ENCODE measurements at regions not wholly inside any gene's neighbourhood (a gene's known extent, or its start where the extent isn't known, plus 50 kb on each side); places are given as distances from the start of the nearest gene placed in this dataset.
"Not testable (repeated sequence)": the region's sequence is repeated elsewhere in the genome, so short reads cannot be mapped to it uniquely, and the experiment has no call there.

DNA sequence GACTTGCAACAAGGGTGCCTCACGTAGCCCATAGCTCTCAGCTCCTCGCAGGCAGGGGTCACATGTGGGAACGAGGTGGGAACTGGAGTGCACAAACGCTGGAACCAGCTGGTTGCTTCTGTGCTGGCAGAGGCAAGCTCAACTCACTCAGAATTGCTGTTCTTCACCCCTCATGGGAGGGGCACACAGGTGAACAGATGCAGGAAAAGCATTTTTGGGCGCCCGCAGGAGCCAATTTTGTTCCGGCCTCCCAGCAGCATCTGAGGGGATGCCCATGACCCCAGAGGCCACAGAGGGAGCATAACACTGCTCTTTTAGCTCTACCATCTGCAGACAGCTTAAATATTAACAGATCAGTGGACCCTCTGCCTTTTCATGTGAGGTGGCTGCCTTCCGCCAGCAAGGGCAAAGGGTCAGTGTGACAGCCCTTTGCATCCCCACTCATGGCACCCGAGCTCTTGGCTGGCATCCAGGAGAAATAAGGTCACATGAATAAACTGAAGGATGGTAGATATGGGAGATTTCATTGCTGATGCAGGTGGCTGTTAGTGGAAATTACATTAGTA is 196.2 kb downstream of the SLCO4C1 start:
- Histone ChIP-seq H3K4me3 (ENCODE audit: low read length) (no peak overlapping the region), H3K4me1 (ENCODE audit: low read length) (no peaks in the 10 kb centered on the region), H3K4me2 (ENCODE audit: low read length) (no peak overlapping the region), H3K27ac (ENCODE audit: low read length) (no peak overlapping the region), H3K9me3 (ENCODE audit: insufficient read depth, low read length) (no peaks in the 10 kb centered on the region), H4K20me1 (ENCODE audit: insufficient read depth, low read length) (no peaks in the 10 kb centered on the region), H2AFZ (ENCODE audit: low read depth, low read length) (no peak overlapping the region), H3K27me3 (ENCODE audit: low read depth, low read length) (no peaks in the 10 kb centered on the region), H3K36me3 (replicated peaks; ENCODE audit: low read depth, low read length) (no peaks in the 10 kb centered on the region), H3K9ac (ENCODE audit: low read length) (no peak overlapping the region), H3K79me2 (ENCODE audit: low read length) (no peaks in the 10 kb centered on the region)
- TF ChIP-seq CTCF (IDR thresholded peaks at IDR 0.05; ENCODE audit: low read depth, low read length) (no peak), EZH2phosphoT487 (IDR thresholded peaks at IDR 0.05; ENCODE audit: low read depth) (no peak)

- H3K9me3 ChIP-seq (ENCODE audit: insufficient read depth, low read length); H3K36me3 ChIP-seq (replicated peaks; ENCODE audit: low read depth, low read length); H3K79me2 ChIP-seq (ENCODE audit: low read length); H3K9ac ChIP-seq (ENCODE audit: low read length); H2AFZ ChIP-seq (ENCODE audit: low read depth, low read length); H3K4me1 ChIP-seq (ENCODE audit: low read length); H3K27me3 ChIP-seq (ENCODE audit: low read depth, low read length); H4K20me1 ChIP-seq (ENCODE audit: insufficient read depth, low read length); H3K27ac ChIP-seq (ENCODE audit: low read length); H3K4me3 ChIP-seq (ENCODE audit: low read length); H3K4me2 ChIP-seq (ENCODE audit: low read length): not testable (repeated sequence)
Measured at GRCh38 chr5:102099083-102099482, 197.0 kb downstream of the SLCO4C1 start.

GRCh38 chr5:102098606-102099005 is 197.5 kb downstream of the SLCO4C1 start:
- not testable (repeated sequence) for H3K27ac ChIP-seq (ENCODE audit: low read length); H2AFZ ChIP-seq (ENCODE audit: low read depth, low read length); H3K79me2 ChIP-seq (ENCODE audit: low read length); H4K20me1 ChIP-seq (ENCODE audit: insufficient read depth, low read length); H3K4me3 ChIP-seq (ENCODE audit: low read length); H3K36me3 ChIP-seq (replicated peaks; ENCODE audit: low read depth, low read length); H3K27me3 ChIP-seq (ENCODE audit: low read depth, low read length); H3K4me2 ChIP-seq (ENCODE audit: low read length); H3K4me1 ChIP-seq (ENCODE audit: low read length); H3K9ac ChIP-seq (ENCODE audit: low read length); H3K9me3 ChIP-seq (ENCODE audit: insufficient read depth, low read length)

GRCh38 chr5:102090770-102091169 is 205.3 kb downstream of the SLCO4C1 start:
- H3K4me2 ChIP-seq (ENCODE audit: low read length) = no peak overlapping the region
- no peak for TF ChIP-seq EZH2phosphoT487 (IDR thresholded peaks at IDR 0.05; ENCODE audit: low read depth)
- peak; percentile 53 for TF ChIP-seq CTCF (IDR thresholded peaks at IDR 0.05; ENCODE audit: low read depth, low read length)
- no peaks in the 10 kb centered on the region for H3K27me3 ChIP-seq (ENCODE audit: low read depth, low read length)
- H2AFZ ChIP-seq (ENCODE audit: low read depth, low read length) = no peak overlapping the region
- no peak overlapping the region for H3K9ac ChIP-seq (ENCODE audit: low read length)
- H3K9me3 ChIP-seq (ENCODE audit: insufficient read depth, low read length) = no peaks in the 10 kb centered on the region
- H4K20me1 ChIP-seq (ENCODE audit: insufficient read depth, low read length) = no peaks in the 10 kb centered on the region
- no peak overlapping the region for H3K4me3 ChIP-seq (ENCODE audit: low read length)
- no peak overlapping the region for H3K27ac ChIP-seq (ENCODE audit: low read length)
- no peaks in the 10 kb centered on the region for H3K36me3 ChIP-seq (replicated peaks; ENCODE audit: low read depth, low read length)
- no peaks in the 10 kb centered on the region for H3K79me2 ChIP-seq (ENCODE audit: low read length)
- no peaks in the 10 kb centered on the region for H3K4me1 ChIP-seq (ENCODE audit: low read length)

DNA sequence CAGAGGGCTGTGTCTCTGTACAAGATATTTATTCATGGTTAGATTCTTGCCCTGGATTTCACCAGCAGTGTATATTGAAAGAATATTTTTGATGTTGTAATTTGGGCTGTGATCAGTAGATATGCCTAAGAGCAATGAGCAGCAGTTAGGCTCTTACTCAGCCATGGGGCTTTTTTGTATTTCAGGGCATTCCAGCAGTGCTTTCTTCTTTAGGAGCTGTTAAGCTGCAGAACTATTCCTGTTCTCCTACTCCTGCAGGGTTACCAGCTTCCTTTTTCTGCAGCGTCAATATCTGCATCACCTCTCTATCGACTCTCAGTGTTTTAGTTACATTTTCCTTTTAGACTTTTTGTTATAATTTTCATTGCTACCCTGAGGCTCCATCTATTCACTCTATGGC is 206.2 kb downstream of the SLCO4C1 start:
- H3K9me3 ChIP-seq (ENCODE audit: insufficient read depth, low read length) = no peaks in the 10 kb centered on the region
- no peak for TF ChIP-seq EZH2phosphoT487 (IDR thresholded peaks at IDR 0.05; ENCODE audit: low read depth)
- no peak for TF ChIP-seq CTCF (IDR thresholded peaks at IDR 0.05; ENCODE audit: low read depth, low read length)
- H2AFZ ChIP-seq (ENCODE audit: low read depth, low read length) = no peak overlapping the region
- no peaks in the 10 kb centered on the region for H3K36me3 ChIP-seq (replicated peaks; ENCODE audit: low read depth, low read length)
- no peak overlapping the region for H3K4me2 ChIP-seq (ENCODE audit: low read length)
- no peak overlapping the region for H3K27ac ChIP-seq (ENCODE audit: low read length)
- no peak overlapping the region for H3K9ac ChIP-seq (ENCODE audit: low read length)
- H3K27me3 ChIP-seq (ENCODE audit: low read depth, low read length) = no peaks in the 10 kb centered on the region
- H3K4me1 ChIP-seq (ENCODE audit: low read length) = no peaks in the 10 kb centered on the region
- H3K4me3 ChIP-seq (ENCODE audit: low read length) = no peak overlapping the region
- H4K20me1 ChIP-seq (ENCODE audit: insufficient read depth, low read length) = no peaks in the 10 kb centered on the region
- H3K79me2 ChIP-seq (ENCODE audit: low read length) = no peaks in the 10 kb centered on the region

All from OCI-LY3 (cell line).